Activated CD4-positive, alpha-beta T cell treated with anti-CD3 and anti-CD28 coated beads, Interleukin-2, amount 50 U/mL, for 48 hours (primary cell): ENCODE measurements at regions not wholly inside any gene's neighbourhood (a gene's known extent, or its start where the extent isn't known, plus 50 kb on each side); places are given as distances from the start of the nearest gene placed in this dataset.

Source experiments
- DNase-seq, 2 experiments: peaks; one replicate each; pipeline ENCODE4 v3.0.0-alpha.2; 2020

- DNase-seq: no peak
Measured at GRCh38 chr22:27435844-27436576, 365.5 kb downstream of the MN1 start.

DNA sequence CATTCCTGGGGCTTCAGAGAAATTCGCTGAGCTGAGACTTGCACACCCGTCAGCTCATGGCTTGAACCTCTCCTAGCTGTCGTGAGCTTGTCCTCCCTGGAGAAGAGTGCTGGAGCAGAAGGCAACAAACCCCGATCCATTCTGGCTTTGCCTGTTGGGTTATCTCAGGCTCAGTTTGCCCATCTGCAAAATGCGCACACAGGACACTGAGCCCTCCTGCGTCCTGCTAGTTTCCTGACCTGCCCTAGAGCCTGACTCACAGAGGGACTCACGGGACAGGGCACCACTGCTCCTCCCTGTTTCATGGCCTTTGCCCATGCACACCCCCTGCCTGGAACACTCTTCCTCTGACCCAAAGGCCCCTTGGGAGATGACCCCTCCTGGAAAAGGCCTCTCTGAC lies 365.0 kb downstream of the MN1 start:
- DNase-seq: no peak

GRCh38 chr22:27437570-27437969 lies 364.0 kb downstream of the MN1 start:
- no peak for DNase-seq

DNA sequence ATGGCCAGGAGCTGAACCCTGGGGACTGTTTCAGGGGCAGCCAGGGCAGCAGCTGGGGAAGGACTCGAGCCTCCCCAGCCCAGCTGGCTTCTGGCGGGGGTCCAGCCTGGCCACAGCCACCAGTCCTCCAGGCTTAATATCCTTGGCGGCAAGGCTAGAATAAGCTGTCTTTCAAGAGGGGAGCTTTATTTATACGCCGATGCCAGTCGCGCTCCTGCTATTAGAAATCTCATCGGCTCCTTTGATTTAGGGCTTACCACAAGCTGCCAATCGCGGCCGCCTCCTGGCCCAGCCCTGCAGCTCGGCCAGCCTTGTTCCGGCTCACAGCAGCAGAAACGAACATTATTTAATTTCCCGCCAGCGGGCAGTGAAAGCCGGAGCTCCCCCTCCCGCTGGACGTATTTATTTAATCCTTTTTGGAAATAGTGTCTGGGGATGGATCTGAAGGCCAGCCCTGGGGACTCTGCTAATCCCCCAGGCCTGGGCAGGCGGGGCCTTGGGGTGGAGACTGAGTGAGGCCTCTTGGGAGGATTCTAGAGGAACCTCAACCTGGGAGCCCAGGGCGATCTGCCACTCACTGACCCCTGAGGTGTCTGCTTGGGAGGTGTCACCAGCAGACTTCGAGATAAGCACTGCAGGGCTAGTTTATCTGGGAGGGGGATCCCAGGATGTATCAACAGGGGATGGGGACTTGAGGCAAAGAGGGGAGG lies 363.1 kb downstream of the MN1 start:
- no peak for DNase-seq

- DNase-seq: no peak
Measured at GRCh38 chr22:27439131-27439530, 362.4 kb downstream of the MN1 start.

DNA sequence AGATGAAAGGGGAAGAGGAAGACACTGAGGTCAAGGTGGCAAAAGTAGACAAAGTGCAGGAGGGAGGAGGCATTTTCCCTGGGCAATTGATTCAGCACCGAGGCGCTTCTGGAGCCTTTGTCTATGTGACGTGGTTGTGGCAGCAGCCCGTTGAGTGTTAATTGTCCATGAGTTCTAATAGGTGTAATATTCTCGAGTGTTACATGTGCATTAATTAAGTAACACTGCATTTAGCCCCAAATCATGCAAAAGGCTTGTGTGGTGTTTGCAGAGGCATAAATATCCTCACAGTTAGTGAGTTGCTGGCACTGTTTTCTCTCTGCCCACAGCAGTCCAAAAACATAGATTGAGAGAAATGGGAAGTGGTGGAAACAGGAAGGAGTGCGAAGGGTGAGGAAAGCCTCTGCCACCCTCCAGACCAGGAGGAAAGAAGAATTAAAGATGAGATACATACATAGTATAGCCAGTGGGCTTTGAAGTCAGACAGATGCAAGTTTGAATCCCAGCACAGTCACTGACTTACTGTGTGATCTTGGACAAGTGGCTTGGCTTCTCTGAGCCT lies 361.2 kb downstream of the MN1 start:
- DNase-seq: no peak

GRCh38 chr22:27441706-27442475 lies 359.7 kb downstream of the MN1 start:
- DNase-seq: no peak

GRCh38 chr22:27443306-27443705 lies 358.2 kb downstream of the MN1 start:
- no peak for DNase-seq

- DNase-seq: no peak
Measured at GRCh38 chr22:27445881-27446280, 355.7 kb downstream of the MN1 start.

GRCh38 chr22:27447289-27447688 lies 354.3 kb downstream of the MN1 start:
- DNase-seq: no peak

- DNase-seq: no peak
Measured at GRCh38 chr22:27450448-27450847, 351.1 kb downstream of the MN1 start.

- no peak for DNase-seq
Measured at GRCh38 chr22:27452245-27452644, 349.3 kb downstream of the MN1 start.

DNA sequence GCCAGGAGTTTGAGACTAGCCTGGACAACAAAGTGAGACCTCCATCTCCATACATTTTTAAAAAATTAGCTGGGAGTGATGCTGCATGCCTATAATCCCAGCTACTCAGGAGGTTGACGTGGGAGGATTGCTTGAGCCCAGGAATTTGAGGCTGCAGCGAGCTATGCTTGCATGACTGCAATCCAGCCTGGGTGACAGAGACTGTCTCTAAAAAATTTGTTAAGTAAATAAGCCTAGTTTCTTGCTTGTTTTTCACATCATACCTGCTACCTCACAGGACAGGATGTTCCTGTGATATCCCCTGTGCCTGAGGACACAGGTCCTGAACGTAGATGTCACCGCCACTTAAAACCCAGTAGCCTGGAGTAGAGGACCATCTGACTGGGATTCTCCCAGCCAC lies 348.6 kb downstream of the MN1 start:
- DNase-seq: no peak

- DNase-seq: no peak
Measured at GRCh38 chr22:27453725-27454124, 347.8 kb downstream of the MN1 start.

GRCh38 chr22:27454807-27455450 lies 346.6 kb downstream of the MN1 start:
- no peak for DNase-seq

DNA sequence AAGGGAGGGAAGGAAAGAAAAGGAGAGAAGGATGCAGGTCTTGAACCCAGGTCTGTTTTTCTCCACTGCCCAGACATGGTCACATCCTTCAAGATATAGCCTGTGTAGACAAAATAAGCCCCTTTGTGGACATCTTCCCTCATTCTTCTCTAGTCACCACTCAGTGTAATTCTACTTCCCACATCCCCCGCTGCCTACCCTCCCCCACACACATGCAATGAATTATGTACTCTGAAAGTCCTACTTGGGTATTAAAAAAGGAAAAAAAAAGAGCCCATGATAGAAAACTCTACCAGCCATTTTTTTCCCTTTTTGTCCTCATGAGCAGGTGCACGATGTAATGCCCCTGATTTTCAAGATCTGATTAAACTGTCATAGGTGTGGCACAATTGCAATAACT lies 346.0 kb downstream of the MN1 start:
- DNase-seq: no peak

DNA sequence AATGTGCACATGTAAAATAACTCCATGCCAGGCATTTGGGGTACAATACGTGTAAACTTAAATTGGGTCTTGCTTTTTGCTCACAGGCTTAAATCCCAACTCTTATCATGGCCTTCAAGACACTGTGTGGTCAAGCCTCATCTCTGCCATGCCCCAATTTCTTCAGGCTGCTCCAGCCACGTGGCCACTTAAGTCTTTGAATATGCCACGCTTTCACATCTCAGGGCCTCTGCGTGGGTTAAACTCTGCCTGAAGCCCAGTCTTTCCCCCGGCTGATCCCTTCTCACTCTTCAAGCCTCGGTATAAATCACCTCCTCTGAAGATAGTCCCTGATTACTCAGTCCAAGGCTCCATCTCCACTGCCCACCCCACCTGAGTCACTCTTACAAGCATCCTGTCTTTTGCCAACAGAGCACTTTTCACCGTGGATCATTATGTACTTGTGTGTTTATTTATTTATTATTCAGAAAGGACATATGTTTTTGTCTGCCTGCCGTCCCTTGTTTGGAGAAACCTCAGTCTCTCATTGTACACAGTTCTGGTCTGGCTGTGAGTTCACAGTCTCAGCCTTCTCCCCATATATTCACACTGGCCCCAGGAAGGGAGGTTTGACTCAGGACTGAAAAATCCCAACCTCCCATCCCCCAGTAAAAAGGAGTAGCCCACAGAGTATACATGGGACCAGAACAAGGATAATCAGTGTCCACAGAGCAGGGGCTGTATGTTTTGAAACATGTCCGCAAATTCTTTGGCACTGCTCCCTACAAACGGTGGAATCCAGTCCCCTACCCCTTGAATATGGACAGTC lies 344.7 kb downstream of the MN1 start:
- no peak for DNase-seq

DNA sequence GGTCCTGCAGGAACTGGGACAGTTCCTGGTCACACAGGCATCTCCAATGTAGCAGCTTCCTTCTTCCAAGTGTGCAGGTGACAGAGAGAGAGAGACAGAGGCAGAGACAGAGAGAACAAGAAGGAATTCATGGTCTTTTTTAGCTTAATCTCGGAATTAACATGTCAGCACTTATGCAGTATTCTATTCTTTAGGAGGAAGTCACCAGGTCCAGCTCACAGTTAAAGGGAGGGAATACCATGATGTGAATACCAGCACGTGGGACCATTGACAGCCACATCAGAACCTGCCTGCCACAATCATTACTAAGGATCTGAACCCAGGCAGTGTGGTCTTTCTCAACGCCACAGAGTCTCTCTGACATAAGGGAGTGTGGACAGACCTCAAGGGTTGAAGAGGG lies 341.6 kb downstream of the MN1 start:
- DNase-seq: no peak

GRCh38 chr22:27460591-27461347 lies 340.8 kb downstream of the MN1 start:
- DNase-seq: no peak

DNA sequence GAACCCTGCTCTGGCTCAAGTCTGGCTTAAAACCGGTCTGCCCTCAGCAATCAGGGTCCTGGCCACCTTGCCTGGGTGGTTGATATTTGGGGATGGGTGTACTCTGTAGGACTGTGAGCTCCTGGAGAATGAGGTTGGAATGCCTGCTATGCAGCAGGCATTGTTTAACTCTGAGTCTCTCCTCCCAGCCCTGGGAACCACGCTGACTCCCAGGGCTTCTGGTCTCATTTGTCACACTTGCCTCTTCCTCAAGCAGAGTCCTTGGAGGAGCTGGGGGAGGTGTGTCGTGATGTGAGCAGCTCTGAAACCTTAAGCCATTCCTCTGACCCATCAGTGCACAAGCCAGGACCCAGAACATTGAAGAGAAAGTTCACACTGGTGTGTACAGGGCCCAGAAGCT lies 340.1 kb downstream of the MN1 start:
- no peak for DNase-seq

- no peak for DNase-seq
Measured at GRCh38 chr22:27462190-27462589, 339.4 kb downstream of the MN1 start.
